ENCODE measurements at regions not wholly inside any gene's neighbourhood (a gene's known extent, or its start where the extent isn't known, plus 50 kb on each side); places are given as distances from the start of the nearest gene placed in this dataset.

DNA sequence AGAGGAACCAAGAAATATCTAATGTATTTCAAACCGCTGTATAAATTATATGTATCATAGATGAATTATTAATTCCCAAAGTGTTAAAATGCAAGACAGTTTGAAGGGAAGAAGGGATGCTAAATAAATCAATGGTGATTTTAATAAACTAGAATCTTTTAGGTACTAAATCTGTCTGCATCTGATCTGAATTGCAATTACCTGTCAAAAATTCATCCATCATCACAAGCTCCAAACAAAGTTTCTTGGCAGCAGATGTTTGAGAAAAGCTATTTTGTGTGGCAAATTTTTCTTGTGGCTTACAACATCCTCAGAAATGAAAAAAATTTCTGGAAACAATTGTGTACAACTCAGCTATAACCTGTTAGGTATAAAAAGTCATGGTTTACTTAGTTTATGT is 816.0 kb upstream of the NDST4 start:
- no peak for DNase-seq (ENCODE audit: low spot score)

- DNase-seq (ENCODE audit: low spot score): no peak
Observed at GRCh38 chr4:115927382-115927781, 814.0 kb upstream of the NDST4 start.

- no peak for DNase-seq (ENCODE audit: low spot score)
Observed at GRCh38 chr4:115923152-115923551, 809.7 kb upstream of the NDST4 start.

DNA sequence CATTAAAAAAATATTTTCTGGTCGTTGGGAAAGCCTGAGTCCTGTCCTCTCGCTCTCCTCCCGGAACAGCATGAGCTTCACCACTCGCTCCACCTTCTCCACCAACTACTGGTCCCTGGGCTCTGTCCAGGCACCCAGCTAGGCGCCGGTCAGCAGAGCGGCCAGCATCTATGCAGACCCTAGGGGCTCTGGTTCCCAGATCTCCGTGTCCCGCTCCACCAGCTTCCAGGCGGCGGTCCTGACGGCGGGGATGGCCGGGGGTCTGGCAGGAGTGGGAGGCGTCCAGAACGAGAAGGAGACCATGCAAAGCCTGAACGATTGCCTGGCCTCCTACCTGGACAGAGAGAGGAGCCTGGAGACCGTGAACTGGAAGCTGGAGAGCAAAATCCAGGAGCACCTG is 807.2 kb upstream of the NDST4 start:
- no peak for DNase-seq (ENCODE audit: low spot score)

DNA sequence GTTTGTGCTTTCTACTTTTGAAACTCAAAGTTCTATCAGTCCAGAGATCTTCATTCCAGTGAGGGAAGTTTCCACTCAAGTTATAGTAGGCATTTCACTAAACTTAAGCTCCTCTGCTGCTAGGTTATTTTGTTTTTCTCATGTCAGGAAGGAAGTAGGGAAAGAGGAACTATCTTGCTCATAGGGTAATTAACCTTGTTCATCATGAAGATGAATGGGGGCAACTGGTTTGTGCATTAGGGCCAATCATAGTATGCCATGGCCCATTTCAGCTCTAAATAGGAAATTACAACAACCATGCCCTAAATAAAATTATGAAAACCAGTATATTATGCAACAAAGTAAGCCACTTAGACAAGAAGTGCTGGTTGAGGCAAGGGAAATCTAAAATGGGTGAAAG is 804.7 kb upstream of the NDST4 start:
- DNase-seq (ENCODE audit: low spot score): no peak

DNA sequence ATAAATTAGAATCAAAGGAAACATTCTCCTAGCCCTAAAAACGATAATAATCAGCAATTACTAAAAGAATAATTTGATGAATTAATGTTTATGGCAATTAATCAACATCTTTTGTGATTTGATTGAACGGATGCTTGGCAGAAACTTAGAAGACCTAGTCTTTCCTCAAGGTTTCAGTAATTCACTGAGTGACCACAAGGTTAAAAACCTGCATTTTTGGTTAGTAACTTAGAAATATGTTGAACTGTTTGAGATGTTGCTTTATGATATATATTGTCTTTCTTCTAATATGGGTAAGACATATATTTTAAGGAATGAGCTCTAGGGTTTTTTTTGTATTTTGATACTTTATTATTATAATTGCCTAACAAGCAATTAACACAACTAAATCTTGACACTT is 793.0 kb upstream of the NDST4 start:
- DNase-seq (ENCODE audit: low spot score): no peak

DNA sequence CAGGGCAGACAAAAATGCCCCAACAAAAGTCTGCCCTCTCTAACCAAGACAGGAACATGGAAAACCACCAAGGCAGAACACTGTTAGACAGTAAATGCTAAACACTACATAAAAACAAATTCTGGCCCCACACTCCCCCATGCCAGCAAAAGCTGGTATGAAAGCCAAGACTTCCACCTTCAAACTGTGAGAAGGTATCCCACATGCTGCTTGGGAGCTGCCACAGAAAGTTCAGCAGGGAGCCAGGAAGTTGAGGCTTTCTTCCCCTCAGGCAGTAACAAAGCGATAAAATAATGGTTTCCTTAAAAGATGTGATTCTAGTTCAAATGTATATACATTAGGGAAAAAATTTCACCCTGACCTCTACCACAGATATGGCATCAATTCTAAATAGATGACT is 770.4 kb upstream of the NDST4 start:
- no peak for DNase-seq (ENCODE audit: low spot score)

GRCh38 chr4:115883231-115883630 is 769.8 kb upstream of the NDST4 start:
- DNase-seq (ENCODE audit: low spot score): no peak

DNA sequence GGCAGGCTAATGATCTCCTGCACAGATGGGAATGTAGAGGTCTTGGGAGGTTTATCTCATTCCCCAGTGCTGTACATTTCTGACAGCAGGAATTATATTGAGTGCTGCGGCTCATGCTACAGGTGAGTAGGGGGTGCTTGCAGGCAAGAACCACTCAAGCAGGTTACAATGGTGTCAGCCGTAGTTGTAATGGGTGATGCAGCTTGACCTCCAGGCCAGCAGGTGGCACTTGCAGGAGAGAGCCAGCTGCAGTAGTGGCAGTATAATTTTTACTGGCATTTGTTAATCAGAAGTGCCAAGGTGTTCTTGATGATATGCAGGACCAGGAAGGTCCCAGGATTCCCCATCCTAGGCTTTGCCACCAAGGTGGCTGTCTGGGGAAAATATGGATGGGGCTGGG is 759.6 kb upstream of the NDST4 start:
- DNase-seq (ENCODE audit: low spot score): no peak

GRCh38 chr4:115871596-115871995 is 758.2 kb upstream of the NDST4 start:
- DNase-seq (ENCODE audit: low spot score): no peak

- no peak for DNase-seq (ENCODE audit: low spot score)
Observed at GRCh38 chr4:115866364-115866896, 753.0 kb upstream of the NDST4 start.

GRCh38 chr4:115865736-115866135 is 752.3 kb upstream of the NDST4 start:
- no peak for DNase-seq (ENCODE audit: low spot score)

- no peak for DNase-seq (ENCODE audit: low spot score)
Observed at GRCh38 chr4:115852767-115853091, 739.3 kb upstream of the NDST4 start.

GRCh38 chr4:115851918-115852766 is 738.7 kb upstream of the NDST4 start:
- peak; percentile 35 for DNase-seq (ENCODE audit: low spot score)

- DNase-seq (ENCODE audit: low spot score): no peak
Observed at GRCh38 chr4:115850799-115851509, 737.5 kb upstream of the NDST4 start.

- DNase-seq (ENCODE audit: low spot score): no peak
Observed at GRCh38 chr4:115844180-115844579, 730.8 kb upstream of the NDST4 start.

DNA sequence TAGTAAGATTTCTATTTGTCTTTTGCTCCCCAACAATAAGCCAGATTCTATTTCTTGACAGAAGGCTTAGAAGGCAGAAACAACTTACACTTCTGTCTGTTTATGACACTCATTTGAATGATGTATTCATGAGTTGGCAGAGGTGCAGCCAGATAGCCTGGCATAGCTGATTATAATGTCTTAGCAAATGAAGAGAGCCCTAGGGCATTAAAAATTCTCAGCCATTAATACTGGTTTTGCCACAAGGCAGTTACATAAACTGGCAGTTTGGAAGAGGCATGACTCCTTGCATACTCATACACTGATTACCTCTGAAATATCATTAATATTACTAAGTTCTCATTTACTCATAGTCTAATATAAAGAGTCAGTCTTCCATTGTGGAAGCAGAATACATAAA is 728.5 kb upstream of the NDST4 start:
- DNase-seq (ENCODE audit: low spot score): no peak

DNA sequence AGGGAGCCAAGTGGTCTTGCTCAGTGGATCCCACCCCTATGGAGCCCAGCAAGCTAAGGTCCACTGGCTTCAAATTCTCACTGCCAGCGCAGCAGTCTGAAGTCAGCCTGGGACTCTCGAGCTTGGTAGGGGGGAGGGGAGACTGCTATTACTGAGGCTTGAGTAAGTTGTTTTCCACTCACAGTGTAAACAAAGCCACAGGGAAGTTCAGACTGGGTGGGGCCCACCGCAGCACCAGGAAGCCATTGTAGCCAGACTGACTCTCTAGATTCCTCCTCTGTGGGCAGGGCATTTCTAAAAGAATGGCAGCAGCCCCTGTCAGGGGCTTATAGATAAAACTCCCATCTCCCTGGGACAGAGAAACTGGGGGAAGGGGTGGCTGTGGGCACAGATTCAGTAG is 721.0 kb upstream of the NDST4 start:
- peak; percentile 61 for DNase-seq (ENCODE audit: low spot score)

DNA sequence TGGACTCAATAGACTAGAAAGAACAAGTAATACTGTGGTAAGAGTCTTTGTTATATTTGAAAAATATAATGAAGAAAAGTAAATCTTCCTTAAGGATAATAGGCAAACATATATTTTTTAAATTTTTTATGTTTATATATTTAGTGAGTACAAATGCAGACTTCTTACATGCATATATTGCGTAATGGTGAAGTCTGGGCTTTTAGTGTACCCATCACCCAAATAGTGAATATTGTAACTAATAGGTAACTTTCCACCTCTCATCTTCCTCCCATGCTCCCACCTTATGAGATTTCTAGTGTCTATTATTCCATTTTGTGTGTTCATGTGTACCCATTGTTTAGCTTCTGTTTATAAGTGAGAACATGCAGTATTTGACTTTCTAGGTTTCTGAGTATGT is 711.2 kb upstream of the NDST4 start:
- DNase-seq (ENCODE audit: low spot score): no peak

DNA sequence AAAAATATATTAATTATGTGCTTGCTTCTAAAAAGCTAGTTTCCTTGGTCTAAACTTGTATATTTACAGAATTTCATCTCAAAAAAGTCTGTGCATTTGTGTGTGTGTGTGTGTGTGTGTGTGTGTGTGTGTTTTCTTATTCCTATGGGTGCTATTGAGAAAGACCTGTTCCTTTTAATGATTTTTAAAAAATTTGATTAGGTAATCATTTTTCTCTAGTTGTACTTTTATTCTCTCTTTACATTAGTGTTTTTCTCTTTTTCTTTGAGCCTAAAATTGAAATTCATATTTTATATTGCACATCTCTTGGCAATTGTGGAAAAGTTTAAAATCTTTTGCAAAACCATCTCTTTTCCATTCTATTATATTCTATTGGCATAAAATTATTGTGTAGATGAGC is 690.4 kb upstream of the NDST4 start:
- no peak for DNase-seq (ENCODE audit: low spot score)

DNA sequence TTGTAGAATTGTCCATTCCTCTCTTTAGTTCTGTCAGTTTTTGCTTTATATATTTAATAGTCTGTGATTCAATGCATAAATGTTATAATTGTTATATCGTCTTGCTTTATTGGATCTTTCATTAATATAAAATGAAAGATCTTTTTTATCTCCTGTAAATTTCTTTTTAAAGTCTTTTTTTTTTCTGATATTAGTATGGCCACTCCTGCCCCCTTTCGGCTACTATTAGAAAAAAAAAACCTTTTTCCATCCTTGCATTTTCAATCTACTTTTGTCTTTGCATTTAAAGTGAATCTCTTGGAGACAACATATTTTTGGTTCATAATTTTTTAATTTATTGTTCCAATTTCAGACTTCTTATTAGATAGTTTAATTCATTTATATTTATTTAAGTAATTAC is 677.4 kb upstream of the NDST4 start:
- no peak for DNase-seq (ENCODE audit: low spot score)

- DNase-seq (ENCODE audit: low spot score): no peak
Observed at GRCh38 chr4:115781528-115782146, 668.2 kb upstream of the NDST4 start.

GRCh38 chr4:115780835-115781234 is 667.4 kb upstream of the NDST4 start:
- no peak for DNase-seq (ENCODE audit: low spot score)
